Keratinocyte (primary cell): ENCODE measurements at regions not wholly inside any gene's neighbourhood (a gene's known extent, or its start where the extent isn't known, plus 50 kb on each side); places are given as distances from the start of the nearest gene placed in this dataset.

Source experiments
- DNase-seq: peaks from one replicate; pipeline ENCODE4 v3.0.0-alpha.2; 2011; ENCODE audit warnings: low read depth, missing footprints, low spot score
- FAIRE-seq: peaks from 2 replicates; lab custom pipeline; 2011; peaks lifted over from hg19 to GRCh38; lab: Jason Lieb, UNC
- H2AFZ ChIP-seq: 2 replicates; pipeline ENCODE4 v1.6.0; 2012; ENCODE audit warnings: low read length, control low read depth, inconsistent platforms; ENCODE audit not compliant: control insufficient read depth
- H3K27ac ChIP-seq: 2 replicates; pipeline ENCODE4 v1.5.1; 2011; ENCODE audit warnings: low read length; ENCODE audit not compliant: control insufficient read depth, insufficient read depth
- H3K27me3 ChIP-seq: 3 replicates; pipeline ENCODE4 v1.6.0; 2011; ENCODE audit warnings: low read length; ENCODE audit not compliant: control insufficient read depth, insufficient read depth; ENCODE audit errors: extremely low read depth
- H3K36me3 ChIP-seq, 2 experiments: 2 replicates in 1 of 2; 3 replicates in 1 of 2; pipeline ENCODE4 v1.5.1; 2011; ENCODE audit warnings: low read length in 2 of 2, mild to moderate bottlenecking in 1 of 2; ENCODE audit not compliant: control insufficient read depth in 2 of 2, insufficient read depth in 2 of 2; ENCODE audit errors: extremely low read depth in 1 of 2
- H3K4me1 ChIP-seq: 3 replicates; pipeline ENCODE4 v1.5.1; 2011; ENCODE audit warnings: low read length; ENCODE audit not compliant: control insufficient read depth, insufficient read depth; ENCODE audit errors: extremely low read depth
- H3K4me2 ChIP-seq: 3 replicates; pipeline ENCODE4 v1.6.0; 2011; ENCODE audit warnings: low read depth, low read length; ENCODE audit not compliant: control insufficient read depth, insufficient read depth; ENCODE audit errors: extremely low read depth
- H3K4me3 ChIP-seq, 3 experiments: fragments of 200-600 bp in 1 of 3; sonication (generic) in 1 of 3; 2 replicates in 2 of 3; 3 replicates in 1 of 3; pipeline ENCODE4 v1.5.1; 2011 to 2016; ENCODE audit warnings: low read length in 3 of 3, mild to moderate bottlenecking in 3 of 3, control low read depth in 2 of 3, inconsistent platforms in 1 of 3, low read depth in 1 of 3, mixed read lengths in 1 of 3, mixed run types in 1 of 3, moderate library complexity in 1 of 3; ENCODE audit not compliant: control insufficient read depth in 2 of 3, insufficient read depth in 2 of 3; ENCODE audit errors: extremely low read depth in 1 of 3
- H3K79me2 ChIP-seq: 2 replicates; pipeline ENCODE4 v1.6.0; 2012; ENCODE audit warnings: low read length; ENCODE audit not compliant: control insufficient read depth, insufficient read depth
- H3K9ac ChIP-seq: 3 replicates; pipeline ENCODE4 v1.6.0; 2011; ENCODE audit warnings: low read length; ENCODE audit not compliant: control insufficient read depth, insufficient read depth; ENCODE audit errors: extremely low read depth
- H3K9me1 ChIP-seq: 3 replicates; pipeline ENCODE4 v1.6.0; 2011; ENCODE audit warnings: low read length; ENCODE audit not compliant: control insufficient read depth, insufficient read depth; ENCODE audit errors: extremely low read depth
- H3K9me3 ChIP-seq: 2 replicates; pipeline ENCODE4 v1.5.1; 2012; ENCODE audit warnings: low read depth, low read length; ENCODE audit not compliant: control insufficient read depth
- H4K20me1 ChIP-seq: 3 replicates; pipeline ENCODE4 v1.6.0; 2011; ENCODE audit warnings: low read length; ENCODE audit not compliant: control insufficient read depth, insufficient read depth; ENCODE audit errors: extremely low read depth
- EZH2 ChIP-seq: IDR thresholded peaks from one replicate; pipeline ENCODE4 v1.6.1; 2012; ENCODE audit warnings: inconsistent platforms, mild to moderate bottlenecking, low read length, moderate library complexity
- dilution Hi-C: fragments of 300-500 bp; cut with MboI; formaldehyde crosslinking; loops from one replicate; pipeline ENCODE4 v1.7.0; 2020; ENCODE audit warnings: low sequenced_read_pairs; ENCODE audit not compliant: extremely low pct_ligation_motif_present
- TF ChIP-seq, protein P1 (sequence below), 3 experiments: IDR thresholded peaks in 1 of 3; conservative IDR thresholded peaks in 1 of 3; optimal IDR thresholded peaks in 1 of 3; 2 replicates in 2 of 3; 3 replicates in 1 of 3; pipeline versions ENCODE3 to v1.5.1; 2011; ENCODE audit warnings: low read length in 3 of 3, mild to moderate bottlenecking in 3 of 3, moderate library complexity in 2 of 3, control low read depth in 1 of 3, inconsistent platforms in 1 of 3; ENCODE audit not compliant: insufficient read depth in 2 of 3; ENCODE audit errors: extremely low read depth in 1 of 3

DNA sequence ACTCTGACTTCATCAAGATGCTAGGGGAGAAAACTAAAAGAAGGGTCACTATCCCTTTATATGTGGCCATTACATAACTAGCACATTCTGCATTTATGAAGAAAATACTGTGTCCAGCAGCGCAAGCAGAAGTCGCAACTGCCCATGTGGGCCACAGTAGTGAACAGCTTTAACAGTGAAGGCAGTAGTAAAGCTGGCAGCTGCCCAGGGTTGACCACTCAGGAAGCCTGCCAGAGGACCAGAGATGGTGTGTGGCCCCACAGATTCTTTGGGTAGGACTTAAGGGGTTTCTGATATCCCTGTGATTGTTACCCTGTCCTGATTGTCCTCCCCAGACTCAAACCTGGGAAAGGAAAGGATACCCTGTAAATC is 88.3 kb upstream of the NT5E start:
- peak overlapping the region; percentile 33 for H3K4me2 ChIP-seq
- no peaks in the 10 kb centered on the region for H3K9me3 ChIP-seq
- TF ChIP-seq EZH2: no peak
- TF ChIP-seq, protein P1, sequence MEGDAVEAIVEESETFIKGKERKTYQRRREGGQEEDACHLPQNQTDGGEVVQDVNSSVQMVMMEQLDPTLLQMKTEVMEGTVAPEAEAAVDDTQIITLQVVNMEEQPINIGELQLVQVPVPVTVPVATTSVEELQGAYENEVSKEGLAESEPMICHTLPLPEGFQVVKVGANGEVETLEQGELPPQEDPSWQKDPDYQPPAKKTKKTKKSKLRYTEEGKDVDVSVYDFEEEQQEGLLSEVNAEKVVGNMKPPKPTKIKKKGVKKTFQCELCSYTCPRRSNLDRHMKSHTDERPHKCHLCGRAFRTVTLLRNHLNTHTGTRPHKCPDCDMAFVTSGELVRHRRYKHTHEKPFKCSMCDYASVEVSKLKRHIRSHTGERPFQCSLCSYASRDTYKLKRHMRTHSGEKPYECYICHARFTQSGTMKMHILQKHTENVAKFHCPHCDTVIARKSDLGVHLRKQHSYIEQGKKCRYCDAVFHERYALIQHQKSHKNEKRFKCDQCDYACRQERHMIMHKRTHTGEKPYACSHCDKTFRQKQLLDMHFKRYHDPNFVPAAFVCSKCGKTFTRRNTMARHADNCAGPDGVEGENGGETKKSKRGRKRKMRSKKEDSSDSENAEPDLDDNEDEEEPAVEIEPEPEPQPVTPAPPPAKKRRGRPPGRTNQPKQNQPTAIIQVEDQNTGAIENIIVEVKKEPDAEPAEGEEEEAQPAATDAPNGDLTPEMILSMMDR (optimal IDR thresholded peaks at IDR 0.05 in 1 of 3, IDR thresholded peaks at IDR 0.05 in 1 of 3, conservative IDR thresholded peaks at IDR 0.05 in 1 of 3; ENCODE audit: extremely low read depth in 1 of 3, insufficient read depth in 2 of 3, low read length in 3 of 3): no peak
- H3K79me2 ChIP-seq: no peaks in the 10 kb centered on the region
- FAIRE-seq: no peak
- peak overlapping the region; percentile 37 for H2AFZ ChIP-seq
- dilution Hi-C loops: loop anchor here (25.0 kb wide), 1 partner anchor 126 kb away; no protein-coding TSS in a partner anchor
- no peaks in the 10 kb centered on the region for H3K36me3 ChIP-seq
- peaks cover 50% of the 10 kb centered on the region for H3K4me1 ChIP-seq
- H3K9me1 ChIP-seq: no peaks in the 10 kb centered on the region
- no peaks in the 10 kb centered on the region for H4K20me1 ChIP-seq
- H3K4me3 ChIP-seq: no peak overlapping the region
- peak overlapping the region; percentile 84 for H3K27ac ChIP-seq
- no peaks in the 10 kb centered on the region for H3K27me3 ChIP-seq
- DNase-seq: no peak
- peak overlapping the region; percentile 48 for H3K9ac ChIP-seq

DNA sequence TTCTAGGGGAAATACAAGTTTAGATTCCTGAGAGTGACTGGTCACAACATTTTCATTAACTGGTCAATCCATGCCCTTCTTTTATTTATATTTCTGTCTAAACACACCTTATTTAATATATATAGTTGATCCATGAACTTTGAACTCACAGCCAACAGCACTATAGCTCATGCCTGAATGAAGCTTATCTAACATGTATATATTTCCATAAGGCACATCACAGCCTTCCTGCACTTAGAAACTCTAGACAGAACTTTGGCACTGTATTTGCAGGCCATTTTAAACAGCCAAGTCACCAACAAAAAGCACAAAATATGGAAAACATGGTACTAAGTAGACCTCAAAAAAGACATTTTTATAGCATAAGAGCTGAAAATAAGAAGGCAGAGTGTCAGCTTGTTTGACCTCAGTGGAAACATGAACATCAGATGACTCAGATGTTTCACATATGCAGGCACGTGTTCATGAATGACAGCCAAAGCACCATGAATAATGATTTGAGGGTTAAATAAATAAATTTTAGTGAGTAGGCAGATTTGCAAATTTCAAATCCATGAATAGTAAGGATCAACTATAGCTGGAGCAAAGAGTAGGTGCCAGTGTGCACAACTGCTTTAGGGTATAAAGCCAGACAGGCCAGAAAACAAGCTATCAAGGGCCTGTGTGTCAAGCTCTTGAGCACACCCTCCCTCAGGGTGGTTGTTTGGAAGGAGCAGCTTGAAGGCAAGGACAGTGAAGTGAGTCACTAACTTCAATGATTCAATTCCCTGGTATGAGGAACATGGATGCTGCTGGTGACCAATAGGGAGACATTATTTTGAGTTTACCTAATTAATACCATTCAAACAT is 88.9 kb upstream of the NT5E start:
- Histone ChIP-seq H3K4me2 (peak overlapping the region; percentile 31), H2AFZ (no peak overlapping the region), H3K9ac (no peak overlapping the region), H3K27ac (peak overlapping the region; percentile 84), H3K79me2 (no peaks in the 10 kb centered on the region), H3K4me3 (no peak overlapping the region), H3K4me1 (peaks cover 52% of the 10 kb centered on the region), H3K27me3 (no peaks in the 10 kb centered on the region), H3K36me3 (no peaks in the 10 kb centered on the region), H4K20me1 (no peaks in the 10 kb centered on the region), H3K9me1 (no peaks in the 10 kb centered on the region), H3K9me3 (no peaks in the 10 kb centered on the region)
- dilution Hi-C loops: loop anchor here (25.0 kb wide), 1 partner anchor 126 kb away; no protein-coding TSS in a partner anchor
- DNase-seq: peak; percentile 81
- peak; percentile 98 for FAIRE-seq
- TF ChIP-seq EZH2: no peak
- TF ChIP-seq, protein P1 (optimal IDR thresholded peaks at IDR 0.05 in 1 of 3, IDR thresholded peaks at IDR 0.05 in 1 of 3, conservative IDR thresholded peaks at IDR 0.05 in 1 of 3; ENCODE audit: extremely low read depth in 1 of 3, insufficient read depth in 2 of 3, low read length in 3 of 3): no peak
